DOHH2 (cell line): ENCODE measurements at regions not wholly inside any gene's neighbourhood (a gene's known extent, or its start where the extent isn't known, plus 50 kb on each side); places are given as distances from the start of the nearest gene placed in this dataset.

Experiments
- EZH2phosphoT487 ChIP-seq: fragments of 200-600 bp; sonication (generic); IDR thresholded peaks from 2 replicates; pipeline ENCODE4 v1.6.1; 2017; ENCODE audit warnings: borderline replicate concordance, mild to moderate bottlenecking, antibody characterized with exemption, low read length, moderate library complexity, mixed read lengths
- TF ChIP-seq, protein P1 (sequence below): fragments of 200-600 bp; sonication (generic); IDR thresholded peaks from one replicate; pipeline ENCODE4 v1.5.1; 2014; ENCODE audit warnings: antibody characterized with exemption, mild to moderate bottlenecking, low read depth, low read length; ENCODE audit not compliant: poor library complexity, severe bottlenecking

DNA sequence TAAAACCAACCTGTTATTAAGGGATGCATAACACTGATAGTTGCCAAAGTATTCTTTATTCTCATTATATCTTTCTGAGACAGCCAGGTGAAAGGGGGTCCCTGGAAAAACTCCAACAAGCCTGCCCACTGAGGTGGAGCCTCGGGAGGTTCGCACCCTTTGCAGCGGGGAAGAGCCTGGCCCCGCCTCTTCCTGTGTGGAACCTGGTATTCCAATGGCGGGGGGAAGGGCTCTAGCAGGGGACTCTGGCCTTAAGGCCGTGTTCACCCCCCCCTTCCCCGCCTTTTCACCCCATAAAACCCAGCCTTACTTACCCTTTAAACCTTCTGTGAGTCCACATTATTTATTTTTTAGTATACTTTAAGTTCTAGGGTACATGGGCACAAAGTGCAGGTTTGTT lies 62.4 kb upstream of the PDK4 start:
- TF ChIP-seq, protein P1, sequence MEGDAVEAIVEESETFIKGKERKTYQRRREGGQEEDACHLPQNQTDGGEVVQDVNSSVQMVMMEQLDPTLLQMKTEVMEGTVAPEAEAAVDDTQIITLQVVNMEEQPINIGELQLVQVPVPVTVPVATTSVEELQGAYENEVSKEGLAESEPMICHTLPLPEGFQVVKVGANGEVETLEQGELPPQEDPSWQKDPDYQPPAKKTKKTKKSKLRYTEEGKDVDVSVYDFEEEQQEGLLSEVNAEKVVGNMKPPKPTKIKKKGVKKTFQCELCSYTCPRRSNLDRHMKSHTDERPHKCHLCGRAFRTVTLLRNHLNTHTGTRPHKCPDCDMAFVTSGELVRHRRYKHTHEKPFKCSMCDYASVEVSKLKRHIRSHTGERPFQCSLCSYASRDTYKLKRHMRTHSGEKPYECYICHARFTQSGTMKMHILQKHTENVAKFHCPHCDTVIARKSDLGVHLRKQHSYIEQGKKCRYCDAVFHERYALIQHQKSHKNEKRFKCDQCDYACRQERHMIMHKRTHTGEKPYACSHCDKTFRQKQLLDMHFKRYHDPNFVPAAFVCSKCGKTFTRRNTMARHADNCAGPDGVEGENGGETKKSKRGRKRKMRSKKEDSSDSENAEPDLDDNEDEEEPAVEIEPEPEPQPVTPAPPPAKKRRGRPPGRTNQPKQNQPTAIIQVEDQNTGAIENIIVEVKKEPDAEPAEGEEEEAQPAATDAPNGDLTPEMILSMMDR = no peak
- TF ChIP-seq EZH2phosphoT487 = no peak
